Upper lobe of left lung (tissue), 6 donors: ENCODE measurements at regions not wholly inside any gene's neighbourhood (a gene's known extent, or its start where the extent isn't known, plus 50 kb on each side); places are given as distances from the start of the nearest gene placed in this dataset.

Experiments used
- ATAC-seq, 2 donors: fragments of 200-7000 bp; cut with Tn5 transposase; one replicate each; pipeline ENCODE4 v1.9.1; 2022; ENCODE audit warnings: mild to moderate bottlenecking in 2 of 2, moderate library complexity in 2 of 2; ENCODE audit not compliant: low FRiP score in 2 of 2
- DNase-seq, 2 donors: peaks; one replicate each; pipeline ENCODE4 v3.0.0-alpha.2; 2019 to 2020
- H3K27ac ChIP-seq, 4 donors: fragments of 200-600 bp; sonication (generic); one replicate each; pipeline ENCODE4 v1.5.1; 2016 to 2019
- H3K27me3 ChIP-seq, 4 donors: fragments of 200-600 bp; sonication (generic); one replicate each; pipeline ENCODE4 v1.5.1; 2017 to 2019
- H3K36me3 ChIP-seq, 4 donors: fragments of 200-600 bp; sonication (generic); one replicate each; pipeline ENCODE4 v1.5.1; 2016 to 2019
- H3K4me1 ChIP-seq, 4 donors: fragments of 200-600 bp; sonication (generic); one replicate each; pipeline ENCODE4 v1.5.1; 2018 to 2019
- H3K4me3 ChIP-seq, 4 donors: fragments of 200-600 bp; sonication (generic); one replicate each; pipeline ENCODE4 v1.5.1; 2017 to 2019; ENCODE audit warnings: mild to moderate bottlenecking in 2 of 4, moderate library complexity in 1 of 4
- H3K9me3 ChIP-seq, 4 donors: fragments of 200-600 bp; sonication (generic); one replicate each; pipeline ENCODE4 v1.5.1; 2018 to 2019
- CTCF ChIP-seq, 6 experiments: fragments of 450-650 bp in 4 of 6; fragments of 200-600 bp in 2 of 6; sonication (generic) in 2 of 6; IDR thresholded peaks; one replicate each; pipeline ENCODE4 v1.5.1; 2016 to 2019; ENCODE audit warnings: antibody characterized with exemption in 6 of 6
- EP300 ChIP-seq, 4 donors: sonication (generic); formaldehyde crosslinking; IDR thresholded peaks; one replicate each; pipeline ENCODE4 v1.5.1; 2017; ENCODE audit warnings: antibody characterized with exemption in 4 of 4, control low read depth in 2 of 4
- POLR2A ChIP-seq, 4 donors: fragments of 450-650 bp; IDR thresholded peaks; one replicate each; pipeline ENCODE4 v1.5.1; 2016 to 2017; ENCODE audit warnings: antibody characterized with exemption in 4 of 4, mild to moderate bottlenecking in 2 of 4
- POLR2AphosphoS5 ChIP-seq, 2 donors: sonication (generic); formaldehyde crosslinking; IDR thresholded peaks; one replicate each; pipeline ENCODE4 v1.5.1; 2017; ENCODE audit warnings: antibody characterized with exemption in 2 of 2
- WGBS, 2 donors: methylation state at CpG; one replicate each; pipeline ENCODE4 v1.1.5; 2017 to 2018; 5-methylcytosine and 5-hydroxymethylcytosine counted together
- donor health status: DM: no; HTN: no; CAD: no; lungs with moderate emphysema.
- donor health status: DM: no; HTN: yes; CAD: no; lungs with severe emphysema.

DNA sequence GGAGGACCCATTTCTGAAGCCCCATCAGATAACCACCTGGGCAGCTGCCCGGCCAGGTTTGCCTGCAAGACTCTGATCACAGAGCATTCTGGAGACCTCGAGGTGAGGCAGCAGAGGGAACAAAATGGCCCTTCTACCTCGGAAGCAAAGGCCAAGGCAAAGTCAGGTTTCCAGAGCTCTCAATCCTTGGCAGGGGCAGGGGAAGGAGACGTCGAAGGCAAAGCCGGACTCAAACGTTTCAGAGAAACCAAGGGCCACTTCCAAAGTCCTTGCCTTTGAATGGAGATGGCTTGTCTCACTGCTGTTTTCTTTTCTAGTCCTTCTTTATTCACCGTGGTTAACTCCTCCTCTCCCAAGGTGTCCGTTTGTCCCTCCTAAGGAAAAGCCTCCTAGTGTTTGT, 355.3 kb downstream of the SOX9 start:
- DNase-seq (no peak), ATAC-seq (no peak)
- no peak overlapping the region for H3K4me3 ChIP-seq
- TF ChIP-seq CTCF (IDR thresholded peaks at IDR 0.05) (no peak), POLR2AphosphoS5 (IDR thresholded peaks at IDR 0.05) (no peak), EP300 (IDR thresholded peaks at IDR 0.05) (no peak), POLR2A (IDR thresholded peaks at IDR 0.05) (no peak)
- H3K4me1 ChIP-seq = peaks cover 0 to 3% (median 0%) of the 10 kb centered on the region in 4 donors
- WGBS, 2 donors = 37 to 39% methylated on average over 9 of the region's 9 CpGs
- H3K27ac ChIP-seq = no peak overlapping the region
- no peaks in the 10 kb centered on the region for H3K36me3 ChIP-seq
- peaks cover 0 to 5% (median 2%) of the 10 kb centered on the region in 4 donors for H3K9me3 ChIP-seq
- H3K27me3 ChIP-seq = no peaks in the 10 kb centered on the region

GRCh38 chr17:72476575-72476986, 355.8 kb downstream of the SOX9 start:
- H3K9me3 ChIP-seq = peaks cover 0 to 5% (median 2%) of the 10 kb centered on the region in 4 donors
- 18 to 24% methylated on average over 12 of the region's 12 CpGs for WGBS, 2 donors
- ATAC-seq = no peak

DNA sequence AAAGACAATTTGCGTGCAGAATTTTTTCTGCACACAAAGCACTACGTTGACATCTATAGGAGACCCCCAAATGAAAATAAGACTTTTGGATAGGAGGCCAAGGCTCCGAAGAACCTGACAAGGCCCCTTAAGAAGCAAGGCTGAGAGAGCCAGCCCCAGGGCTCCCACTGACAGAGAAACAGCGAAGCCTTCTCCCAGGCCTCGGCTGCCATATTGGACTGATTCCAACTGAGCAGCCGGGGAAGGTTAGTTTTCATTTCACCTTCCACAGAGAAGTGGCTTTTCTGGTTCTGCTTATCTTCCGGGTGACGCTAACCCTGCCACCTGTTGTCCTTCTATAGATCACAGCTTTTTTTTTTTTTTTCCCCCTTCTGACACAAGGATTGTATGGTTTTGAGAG, 356.7 kb downstream of the SOX9 start:
- no peaks in the 10 kb centered on the region for H3K36me3 ChIP-seq
- 66 to 68% methylated on average over 8 of the region's 8 CpGs for WGBS, 2 donors
- peaks cover 0 to 3% (median 0%) of the 10 kb centered on the region in 4 donors for H3K4me1 ChIP-seq
- H3K27me3 ChIP-seq = no peaks in the 10 kb centered on the region
- ATAC-seq (no peak), DNase-seq (peak in 1 of 2 donors; percentile 35)
- no peak overlapping the region for H3K4me3 ChIP-seq
- TF ChIP-seq POLR2AphosphoS5 (IDR thresholded peaks at IDR 0.05) (no peak), CTCF (IDR thresholded peaks at IDR 0.05) (no peak), EP300 (IDR thresholded peaks at IDR 0.05) (no peak), POLR2A (IDR thresholded peaks at IDR 0.05) (no peak)
- H3K27ac ChIP-seq = no peak overlapping the region
- peaks cover 0 to 5% (median 2%) of the 10 kb centered on the region in 4 donors for H3K9me3 ChIP-seq

More at GRCh38 chr17:72476575-72476986, 355.8 kb downstream of the SOX9 start:
- no peaks in the 10 kb centered on the region for H3K36me3 ChIP-seq
- TF ChIP-seq POLR2AphosphoS5 (IDR thresholded peaks at IDR 0.05) = no peak
- no peak for TF ChIP-seq EP300 (IDR thresholded peaks at IDR 0.05)
- no peak for TF ChIP-seq CTCF (IDR thresholded peaks at IDR 0.05)
- TF ChIP-seq POLR2A (IDR thresholded peaks at IDR 0.05) = no peak
- peaks cover 0 to 3% (median 0%) of the 10 kb centered on the region in 4 donors for H3K4me1 ChIP-seq
- H3K27ac ChIP-seq = no peak overlapping the region
- H3K27me3 ChIP-seq = no peaks in the 10 kb centered on the region
- no peak overlapping the region for H3K4me3 ChIP-seq
- DNase-seq = no peak

- H3K27ac ChIP-seq = no peak overlapping the region
- peaks cover 0 to 3% (median 0%) of the 10 kb centered on the region in 4 donors for H3K4me1 ChIP-seq
- TF ChIP-seq CTCF (IDR thresholded peaks at IDR 0.05) (no peak), POLR2AphosphoS5 (IDR thresholded peaks at IDR 0.05) (no peak), EP300 (IDR thresholded peaks at IDR 0.05) (no peak), POLR2A (IDR thresholded peaks at IDR 0.05) (no peak)
- ATAC-seq (no peak), DNase-seq (peak in 1 of 2 donors; percentile 41)
- WGBS, 2 donors = 65 to 74% methylated on average over 3 to 4 of the region's 4 CpGs
- no peaks in the 10 kb centered on the region for H3K27me3 ChIP-seq
- peaks cover 0 to 3% (median 2%) of the 10 kb centered on the region in 4 donors for H3K9me3 ChIP-seq
- H3K4me3 ChIP-seq = no peak overlapping the region
- no peaks in the 10 kb centered on the region for H3K36me3 ChIP-seq
Measured at GRCh38 chr17:72479113-72479512, 358.3 kb downstream of the SOX9 start.

DNA sequence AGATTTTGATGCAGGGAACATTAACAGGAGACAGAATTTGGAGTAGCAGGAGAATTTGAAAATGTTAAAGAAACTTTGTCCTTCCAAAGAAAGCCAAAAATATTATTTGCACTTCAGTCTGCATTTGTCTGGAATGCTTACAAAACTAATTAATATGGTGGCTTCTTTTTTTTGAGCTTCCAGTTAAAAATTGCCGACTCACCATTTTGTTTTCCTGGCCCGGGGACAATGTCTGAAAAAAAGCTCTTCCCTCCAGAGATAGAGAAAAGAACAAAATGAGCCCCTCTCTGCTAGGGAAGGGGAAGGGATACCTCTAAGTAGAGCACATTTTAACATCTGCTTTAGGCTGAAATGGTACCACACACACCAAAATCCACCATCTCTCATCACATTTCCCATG, 360.8 kb downstream of the SOX9 start:
- H3K36me3 ChIP-seq = no peaks in the 10 kb centered on the region
- ATAC-seq = no peak
- H3K27me3 ChIP-seq = no peaks in the 10 kb centered on the region
- H3K27ac ChIP-seq = no peak overlapping the region
- H3K4me3 ChIP-seq = no peak overlapping the region
- TF ChIP-seq EP300 (IDR thresholded peaks at IDR 0.05) (no peak), CTCF (IDR thresholded peaks at IDR 0.05) (no peak), POLR2A (IDR thresholded peaks at IDR 0.05) (no peak), POLR2AphosphoS5 (IDR thresholded peaks at IDR 0.05) (no peak)
- H3K9me3 ChIP-seq = no peaks in the 10 kb centered on the region
- WGBS, 2 donors = 80 to 81% methylated on average over 2 of the region's 2 CpGs
- no peak for DNase-seq
- H3K4me1 ChIP-seq = peaks cover 0 to 3% (median 0%) of the 10 kb centered on the region in 4 donors
